Inflammatory macrophage (primary cell): ENCODE measurements at regions not wholly inside any gene's neighbourhood (a gene's known extent, or its start where the extent isn't known, plus 50 kb on each side); places are given as distances from the start of the nearest gene placed in this dataset.

Experiments
- DNase-seq, 2 donors: peaks; one replicate each; pipeline ENCODE4 v3.0.0-alpha.2; 2020 to 2022

DNA sequence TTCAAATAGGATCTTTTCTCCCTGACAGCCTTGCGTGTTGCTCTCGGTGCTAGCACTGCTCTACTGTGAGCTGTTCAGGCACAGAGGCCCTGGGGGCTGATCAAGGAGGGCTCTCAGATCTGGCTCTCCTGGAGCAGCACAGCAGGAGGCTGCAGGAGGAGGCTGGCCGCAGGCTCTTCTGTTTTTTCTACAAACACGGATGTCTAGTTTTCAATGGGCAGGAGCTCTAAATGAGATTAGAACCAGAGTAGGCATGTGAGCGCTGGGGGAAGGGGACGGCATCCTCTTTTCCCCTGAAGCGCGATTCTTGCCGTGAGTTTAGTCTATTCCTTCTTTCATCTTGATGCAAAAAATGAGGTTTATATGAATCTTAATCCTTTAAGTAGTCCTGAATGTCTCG is 61.7 kb upstream of the IRX4 start:
- DNase-seq, result no peak

GRCh38 chr5:1943481-1943880 is 60.8 kb upstream of the IRX4 start:
- DNase-seq, result no peak

DNA sequence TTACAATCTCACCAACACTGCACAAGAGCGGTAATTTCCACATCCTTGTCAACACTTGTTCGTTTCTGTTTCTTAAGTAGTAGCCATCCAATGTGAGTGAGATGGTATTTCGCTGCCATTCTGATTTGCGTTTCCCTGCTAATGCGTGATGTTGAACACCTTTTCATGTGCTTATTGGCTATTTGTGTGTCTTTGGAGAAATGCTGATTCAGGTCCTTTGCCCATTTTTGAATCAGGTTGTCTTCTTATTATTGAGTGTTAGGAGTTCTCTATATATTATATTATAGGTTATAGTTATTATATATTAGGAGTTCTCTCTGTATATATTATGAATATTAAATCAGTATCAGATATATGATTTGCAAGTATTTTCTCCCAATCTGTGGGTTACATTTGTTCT is 59.9 kb upstream of the IRX4 start:
- DNase-seq, result no peak

- no peak for DNase-seq
Measured at GRCh38 chr5:1942158-1942557, 59.4 kb upstream of the IRX4 start.

DNA sequence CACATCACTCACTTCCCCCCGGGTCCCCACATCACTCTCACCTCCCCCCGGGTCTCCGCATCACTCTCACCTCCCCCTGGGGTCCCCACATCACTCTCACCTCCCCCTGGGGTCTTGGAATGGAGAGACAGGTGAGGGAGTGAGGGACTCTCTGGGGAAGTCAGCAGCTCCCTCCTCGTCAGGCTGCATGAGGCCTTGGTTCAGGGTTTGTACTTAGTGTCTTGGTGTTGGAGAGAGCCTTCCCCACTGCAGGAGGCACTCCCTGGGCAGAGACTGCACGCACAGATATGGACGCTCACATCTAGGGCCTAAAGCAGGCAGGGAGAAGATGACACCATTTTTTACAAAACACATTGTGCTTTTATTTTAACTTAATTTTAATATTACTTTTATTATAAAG is 56.5 kb upstream of the IRX4 start:
- DNase-seq, result no peak

DNA sequence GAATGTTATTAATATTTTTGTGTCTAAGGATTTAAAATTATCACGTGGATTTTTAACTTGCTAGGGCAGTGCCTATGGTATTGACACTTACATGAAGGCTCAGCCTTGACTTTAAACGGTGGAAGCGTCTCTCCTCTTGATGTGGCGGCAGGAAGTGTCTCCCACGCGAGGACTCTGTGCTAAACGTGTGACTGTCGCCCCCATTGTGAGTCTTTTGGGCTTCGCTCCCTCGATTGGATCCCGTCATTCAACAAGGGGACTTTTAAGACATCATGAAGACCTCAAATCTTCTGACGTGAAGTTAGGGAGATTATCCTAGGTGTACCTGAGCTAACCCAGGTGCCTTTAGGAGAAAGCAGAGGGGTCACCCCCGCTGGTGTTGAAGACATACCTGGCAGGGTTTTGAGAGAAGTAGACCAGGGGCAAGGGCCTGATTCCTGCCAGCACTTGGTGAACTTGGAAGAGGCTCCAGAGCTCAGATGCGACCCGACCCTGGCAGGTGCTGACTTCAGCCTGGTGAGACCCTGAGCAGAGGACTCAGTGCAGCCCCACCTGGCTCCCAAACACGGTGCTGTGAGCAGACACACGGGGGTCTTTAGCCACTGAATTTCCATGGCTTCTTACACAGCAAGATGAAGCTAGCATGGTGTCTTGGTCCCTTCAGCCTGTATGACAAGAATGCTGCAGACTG is 55.7 kb upstream of the IRX4 start:
- DNase-seq, result no peak

DNA sequence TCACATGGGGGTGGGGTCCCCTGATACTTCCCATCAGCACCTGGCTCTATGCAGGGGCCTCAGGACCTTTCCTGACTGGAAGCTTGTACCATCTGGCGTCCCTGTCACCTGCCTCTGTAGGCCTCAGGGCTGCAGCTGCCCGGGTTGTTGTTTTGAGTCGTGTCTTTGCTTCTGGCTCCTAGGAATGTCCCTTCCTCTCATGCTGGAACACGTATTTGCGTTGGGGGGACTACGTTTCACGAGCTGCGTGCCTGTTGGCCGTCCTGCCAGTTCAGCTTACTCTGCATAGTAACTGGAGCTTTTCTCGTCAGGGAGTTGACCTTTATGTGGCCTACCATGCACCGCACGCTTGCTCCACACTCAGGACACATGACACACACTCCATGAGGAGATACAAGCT is 54.9 kb upstream of the IRX4 start:
- no peak for DNase-seq

GRCh38 chr5:1936901-1937300 is 54.2 kb upstream of the IRX4 start:
- no peak for DNase-seq

- no peak for DNase-seq
Measured at GRCh38 chr5:1936413-1936812, 53.7 kb upstream of the IRX4 start.

GRCh38 chr5:1934801-1935429 is 52.2 kb upstream of the IRX4 start:
- DNase-seq, result no peak

DNA sequence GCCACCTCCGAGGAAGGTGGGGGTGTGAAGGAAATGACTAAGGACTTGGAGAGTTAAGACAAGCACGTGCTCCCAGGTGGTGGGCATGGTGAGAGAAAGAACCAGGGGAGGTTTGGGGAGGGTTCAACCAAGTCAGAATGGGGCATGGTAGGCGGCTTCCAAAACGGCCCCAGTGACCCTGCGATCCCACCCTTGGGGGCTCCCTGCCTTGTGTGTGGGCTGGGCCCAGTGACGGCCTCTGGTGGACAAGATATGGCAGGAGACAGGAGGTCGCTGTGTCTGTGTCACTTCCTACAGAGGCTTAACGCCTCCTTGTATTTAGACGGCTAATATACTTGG is 51.3 kb upstream of the IRX4 start:
- DNase-seq, result no peak

- no peak for DNase-seq
Measured at GRCh38 chr5:1933364-1934055, 50.8 kb upstream of the IRX4 start.
